ENCODE measurements at regions not wholly inside any gene's neighbourhood (a gene's known extent, or its start where the extent isn't known, plus 50 kb on each side); places are given as distances from the start of the nearest gene placed in this dataset.

GRCh38 chrX:22325096-22325495, 52.4 kb downstream of the CBLL2 start:
- no peak for DNase-seq

- DNase-seq: no peak
Measured at GRCh38 chrX:22329783-22330182, 57.1 kb downstream of the CBLL2 start.

GRCh38 chrX:22338740-22339139, 66.0 kb downstream of the CBLL2 start:
- no peak for DNase-seq

GRCh38 chrX:22339459-22339858, 66.7 kb downstream of the CBLL2 start:
- no peak for DNase-seq

GRCh38 chrX:22340022-22340616, 67.4 kb downstream of the CBLL2 start:
- DNase-seq: no peak

GRCh38 chrX:22343192-22343591, 70.5 kb downstream of the CBLL2 start:
- DNase-seq: no peak

GRCh38 chrX:22345884-22346283, 73.2 kb downstream of the CBLL2 start:
- DNase-seq: no peak

- no peak for DNase-seq
Measured at GRCh38 chrX:22347491-22347890, 74.8 kb downstream of the CBLL2 start.

- DNase-seq: no peak
Measured at GRCh38 chrX:22349116-22349515, 76.4 kb downstream of the CBLL2 start.

GRCh38 chrX:22351076-22351475, 78.4 kb downstream of the CBLL2 start:
- no peak for DNase-seq

- no peak for DNase-seq
Measured at GRCh38 chrX:22351966-22352365, 79.3 kb downstream of the CBLL2 start.

GRCh38 chrX:22357621-22358020, 84.9 kb downstream of the CBLL2 start:
- DNase-seq: no peak

GRCh38 chrX:22360129-22360528, 87.4 kb downstream of the CBLL2 start:
- no peak for DNase-seq

GRCh38 chrX:22365460-22365859, 92.7 kb downstream of the CBLL2 start:
- no peak for DNase-seq

- DNase-seq: no peak
Measured at GRCh38 chrX:22366166-22366702, 93.5 kb downstream of the CBLL2 start.

GRCh38 chrX:22366906-22367305, 94.2 kb downstream of the CBLL2 start:
- DNase-seq: no peak

- no peak for DNase-seq
Measured at GRCh38 chrX:22373094-22373493, 100.4 kb downstream of the CBLL2 start.

GRCh38 chrX:22373766-22374165, 101.1 kb downstream of the CBLL2 start:
- no peak for DNase-seq

GRCh38 chrX:22376369-22376768, 103.7 kb downstream of the CBLL2 start:
- DNase-seq: no peak

GRCh38 chrX:22378296-22378695, 105.6 kb downstream of the CBLL2 start:
- DNase-seq: no peak

GRCh38 chrX:22383988-22384387, 111.3 kb downstream of the CBLL2 start:
- DNase-seq: no peak

- DNase-seq: no peak
Measured at GRCh38 chrX:22389556-22390179, 117.0 kb downstream of the CBLL2 start.

Measured in anterior cingulate cortex (tissue), 58 donors.